ENCODE measurements at regions not wholly inside any gene's neighbourhood (a gene's known extent, or its start where the extent isn't known, plus 50 kb on each side); places are given as distances from the start of the nearest gene placed in this dataset.

GRCh38 chr7:3233301-3233700 lies 67.8 kb upstream of the SDK1 start:
- DNase-seq (ENCODE audit: low read depth in 2 of 2), result no peak

DNA sequence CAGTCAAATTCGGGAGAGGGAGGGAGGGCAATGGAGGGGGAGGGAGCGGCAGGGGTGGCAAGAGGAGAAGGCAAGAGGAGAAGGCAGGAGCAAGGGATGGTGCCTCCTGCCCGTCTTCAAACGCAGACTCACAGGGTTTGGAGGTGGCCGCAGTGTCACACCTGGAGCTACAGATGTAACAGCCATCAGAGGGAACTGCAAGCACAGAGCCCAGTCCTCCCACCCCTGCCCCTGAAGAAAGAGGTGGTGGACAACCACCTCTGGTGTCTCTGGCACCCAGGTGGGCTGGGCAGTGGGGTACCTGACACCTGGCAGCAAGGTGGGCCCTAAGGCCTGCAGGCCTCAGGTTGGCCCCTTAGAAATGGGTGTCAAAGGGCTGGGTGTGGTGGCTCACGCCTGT lies 67.0 kb upstream of the SDK1 start:
- no peak for DNase-seq (ENCODE audit: low read depth in 2 of 2)

DNA sequence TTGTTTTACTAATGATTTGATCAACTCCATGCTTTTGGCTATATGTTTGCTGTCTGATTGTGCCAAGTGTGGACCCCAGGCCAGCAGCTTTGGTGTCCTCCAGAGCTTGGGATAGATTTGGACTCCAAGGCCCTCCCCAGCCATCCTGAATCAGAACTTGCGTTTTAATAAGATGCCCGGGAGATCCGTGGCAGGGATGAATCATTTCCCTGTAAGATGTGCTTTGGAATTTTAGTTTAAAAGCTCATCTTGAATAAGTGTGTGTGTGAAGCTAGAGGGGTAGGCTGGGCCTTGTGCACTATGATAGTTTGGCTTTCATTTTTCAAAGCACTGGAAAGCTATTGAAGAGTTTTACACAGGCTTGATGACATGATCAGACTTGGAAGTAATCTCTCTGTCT lies 66.2 kb upstream of the SDK1 start:
- DNase-seq (ENCODE audit: low read depth in 2 of 2), result no peak

GRCh38 chr7:3235322-3235721 lies 65.7 kb upstream of the SDK1 start:
- no peak for DNase-seq (ENCODE audit: low read depth in 2 of 2)

- DNase-seq (ENCODE audit: low read depth in 2 of 2), result no peak
Measured at GRCh38 chr7:3236268-3236667, 64.8 kb upstream of the SDK1 start.

DNA sequence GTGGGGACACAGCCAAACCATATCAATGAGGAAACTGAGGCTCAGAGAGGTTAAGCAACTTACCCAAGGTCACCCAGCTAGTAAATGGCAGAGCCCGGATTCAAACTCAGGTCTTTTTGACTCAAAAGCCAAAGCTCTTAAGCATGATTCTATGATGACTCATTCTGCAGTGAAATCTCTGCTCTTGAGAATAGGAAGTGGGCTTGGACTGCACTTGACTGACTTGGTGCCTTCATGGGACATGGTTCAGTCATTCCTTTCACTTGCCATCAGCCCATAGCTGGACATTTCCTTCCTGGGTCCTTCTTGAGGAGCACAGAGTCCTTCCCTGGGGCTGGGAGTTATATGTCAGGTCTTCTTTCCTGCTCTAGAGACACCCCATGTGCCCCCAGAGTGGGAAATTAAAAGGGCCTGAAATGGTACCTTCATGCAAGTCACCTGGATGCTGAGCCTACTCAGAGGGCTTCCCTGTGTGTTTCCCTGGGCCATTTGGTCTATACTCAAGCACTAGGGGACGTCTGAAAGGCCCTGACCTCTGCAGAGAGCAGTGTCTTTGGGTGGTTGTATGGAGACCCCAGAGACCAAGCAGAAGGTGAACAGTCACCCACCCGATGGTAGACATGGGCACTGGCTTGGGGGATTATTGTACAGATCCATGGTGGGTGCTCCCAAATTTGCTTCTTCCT lies 62.4 kb upstream of the SDK1 start:
- no peak for DNase-seq (ENCODE audit: low read depth in 2 of 2)

DNA sequence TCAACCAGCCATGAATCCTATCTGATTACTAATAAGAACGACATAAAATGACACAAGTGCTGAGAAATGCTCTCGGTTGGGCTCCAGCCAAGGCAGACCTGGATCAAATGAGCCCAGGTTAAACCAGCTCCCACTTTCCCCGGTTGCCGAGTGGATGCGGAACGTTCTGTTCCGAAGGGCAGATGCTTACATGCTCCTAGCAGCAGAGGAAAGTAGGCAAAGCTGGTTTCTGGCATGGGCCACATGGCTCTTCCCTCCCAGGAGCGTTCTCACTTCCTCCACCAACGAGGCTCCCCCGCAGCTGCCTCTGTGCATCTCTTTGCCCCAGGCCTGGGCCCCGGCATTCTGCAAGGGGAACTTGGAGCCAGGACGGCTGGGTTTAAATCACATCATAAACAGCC lies 61.8 kb upstream of the SDK1 start:
- DNase-seq (ENCODE audit: low read depth in 2 of 2), result no peak

GRCh38 chr7:3240826-3241430 lies 60.1 kb upstream of the SDK1 start:
- no peak for DNase-seq (ENCODE audit: low read depth in 2 of 2)

- DNase-seq (ENCODE audit: low read depth in 2 of 2), result no peak
Measured at GRCh38 chr7:3241686-3242258, 59.3 kb upstream of the SDK1 start.

DNA sequence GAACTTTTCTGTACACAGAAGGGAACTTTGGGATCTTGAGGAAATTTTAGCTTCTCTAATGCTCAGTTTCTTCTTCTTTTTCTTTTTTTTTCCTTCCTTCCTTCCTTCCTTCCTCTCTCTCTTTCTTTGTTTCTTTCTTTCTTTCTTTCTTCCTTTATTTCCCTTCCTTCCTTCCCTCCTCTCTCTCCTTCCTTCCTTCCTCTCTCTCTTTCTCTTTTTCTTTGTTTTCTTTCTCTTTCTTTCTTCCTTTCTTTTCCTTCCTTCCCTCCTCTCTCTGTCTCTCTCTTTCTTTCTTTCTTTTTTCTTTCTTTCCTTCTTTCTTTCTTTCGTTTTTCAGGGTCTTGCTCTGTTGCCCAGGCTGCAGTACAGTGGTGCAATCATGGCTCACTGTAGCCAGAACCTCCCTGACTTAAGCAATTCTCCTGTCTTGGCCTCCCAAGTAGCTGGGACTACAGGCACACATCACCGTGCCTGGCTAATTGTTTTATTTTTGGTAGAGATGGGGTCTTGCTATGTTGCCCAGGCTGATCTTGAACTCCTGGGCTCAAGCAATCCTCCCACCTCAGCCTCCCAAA lies 58.6 kb upstream of the SDK1 start:
- no peak for DNase-seq (ENCODE audit: low read depth in 2 of 2)

GRCh38 chr7:3243256-3243655 lies 57.8 kb upstream of the SDK1 start:
- no peak for DNase-seq (ENCODE audit: low read depth in 2 of 2)

- DNase-seq (ENCODE audit: low read depth in 2 of 2), result no peak
Measured at GRCh38 chr7:3243680-3244079, 57.4 kb upstream of the SDK1 start.

DNA sequence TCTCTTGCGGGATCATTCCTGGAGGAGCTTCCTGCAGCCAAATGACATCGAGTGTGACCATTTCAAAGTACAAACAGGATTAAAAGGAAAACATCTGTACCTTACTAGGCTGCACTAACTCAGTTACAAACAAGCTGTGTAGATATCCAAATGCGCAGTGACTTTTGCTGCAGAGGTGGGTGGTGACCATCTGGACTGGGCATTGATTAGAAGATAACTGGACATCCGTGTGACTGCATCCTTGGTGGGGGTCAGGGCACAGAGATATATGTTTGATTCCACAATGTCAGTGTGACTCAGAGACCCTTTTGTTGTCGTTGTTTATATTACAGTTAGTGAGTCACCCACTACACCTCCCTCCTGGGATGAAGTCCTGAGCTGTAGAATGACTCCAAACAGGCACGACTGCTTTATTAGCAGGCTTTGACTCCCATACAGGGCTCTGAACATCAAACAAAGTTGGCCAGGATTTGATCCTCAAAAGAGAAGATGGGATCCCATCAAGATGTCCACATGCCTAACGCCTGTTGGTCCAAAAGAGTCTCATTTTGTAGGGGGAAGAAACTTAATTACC lies 56.7 kb upstream of the SDK1 start:
- no peak for DNase-seq (ENCODE audit: low read depth in 2 of 2)

DNA sequence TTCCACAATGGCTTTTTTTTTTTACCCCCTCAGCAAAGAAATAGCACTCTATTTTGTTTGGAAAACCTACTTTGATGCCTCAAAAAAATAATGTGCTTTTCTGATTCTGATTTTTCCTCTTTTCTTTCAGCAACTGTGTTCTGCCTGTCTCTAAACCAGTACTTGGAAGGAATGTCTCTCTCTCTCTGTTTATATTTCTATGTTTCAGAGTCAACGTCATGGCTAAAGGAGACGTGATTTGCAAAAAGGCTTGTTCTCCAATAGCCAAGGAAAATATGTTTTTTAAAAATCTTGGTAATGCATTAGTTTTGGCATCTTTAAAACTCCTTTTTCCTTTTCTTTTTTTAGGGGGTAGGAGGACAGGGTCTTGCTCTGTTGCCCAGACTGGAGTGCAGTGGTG lies 56.0 kb upstream of the SDK1 start:
- DNase-seq (ENCODE audit: low read depth in 2 of 2), result no peak

DNA sequence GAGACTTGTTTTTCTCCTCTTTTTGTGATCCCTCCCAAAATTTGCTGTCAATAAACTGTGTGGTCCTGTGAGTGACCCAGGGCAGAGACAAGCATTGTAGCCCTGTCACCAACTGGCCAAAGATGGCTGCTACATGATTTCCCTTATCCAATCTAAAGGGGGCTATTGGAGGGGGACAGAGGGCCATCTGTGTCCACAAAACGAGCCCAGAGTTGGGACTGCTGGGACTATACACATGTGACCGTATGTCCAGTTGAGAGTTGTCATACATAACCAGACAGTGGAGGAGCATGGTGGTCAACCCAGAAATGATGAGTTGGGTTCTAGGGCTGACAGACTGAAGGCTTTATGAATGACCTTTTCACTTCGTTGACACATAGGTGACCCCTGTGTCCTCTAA lies 55.3 kb upstream of the SDK1 start:
- DNase-seq (ENCODE audit: low read depth in 2 of 2), result no peak

GRCh38 chr7:3246127-3246526 lies 54.9 kb upstream of the SDK1 start:
- no peak for DNase-seq (ENCODE audit: low read depth in 2 of 2)

GRCh38 chr7:3246651-3247050 lies 54.4 kb upstream of the SDK1 start:
- DNase-seq (ENCODE audit: low read depth in 2 of 2), result no peak

- DNase-seq (ENCODE audit: low read depth in 2 of 2), result no peak
Measured at GRCh38 chr7:3250725-3251124, 50.3 kb upstream of the SDK1 start.

All from stimulated activated CD4-positive, alpha-beta T cell treated with anti-CD3 and anti-CD28 coated beads, Interleukin-1b, Interleukin-23, amount 100 ng/mL, for 1 hour (primary cell).